Activated naive CD4-positive, alpha-beta T cell treated with anti-CD3 and anti-CD28 coated beads for 36 hours (primary cell): ENCODE measurements at regions not wholly inside any gene's neighbourhood (a gene's known extent, or its start where the extent isn't known, plus 50 kb on each side); places are given as distances from the start of the nearest gene placed in this dataset.

Source experiments
- CTCF ChIA-PET: fragments of 350-600 bp; sonication (Branson Sonifier 250); formaldehyde crosslinking; loops from one replicate; lab custom pipeline; 2021; ENCODE audit warnings: antibody characterized with exemption; lab: Charles Lee
- DNase-seq: peaks from one replicate; pipeline ENCODE4 v3.0.0-alpha.2; 2020
- H3K27ac Mint-ChIP-seq: one replicate; pipeline ENCODE4 v1.8.0; 2021; ENCODE audit warnings: mild to moderate bottlenecking, mixed read lengths
- H3K27me3 Mint-ChIP-seq: one replicate; pipeline ENCODE4 v1.8.0; 2021; ENCODE audit warnings: low read depth, mixed read lengths
- H3K36me3 Mint-ChIP-seq: one replicate; pipeline ENCODE4 v1.8.0; 2021; ENCODE audit warnings: low read depth, mixed read lengths
- H3K4me1 Mint-ChIP-seq: one replicate; pipeline ENCODE4 v1.8.0; 2021; ENCODE audit warnings: low read depth, mixed read lengths
- H3K4me3 Mint-ChIP-seq: one replicate; pipeline ENCODE4 v1.8.0; 2021; ENCODE audit warnings: mild to moderate bottlenecking, moderate library complexity, mixed read lengths
- H3K9me3 Mint-ChIP-seq: one replicate; pipeline ENCODE4 v1.8.0; 2021; ENCODE audit warnings: mixed read lengths
- intact Hi-C: fragments of 100-400 bp; cut with micrococcal nuclease; formaldehyde crosslinking; loops from one replicate; pipeline ENCODE4 v1.15.1; 2023

DNA sequence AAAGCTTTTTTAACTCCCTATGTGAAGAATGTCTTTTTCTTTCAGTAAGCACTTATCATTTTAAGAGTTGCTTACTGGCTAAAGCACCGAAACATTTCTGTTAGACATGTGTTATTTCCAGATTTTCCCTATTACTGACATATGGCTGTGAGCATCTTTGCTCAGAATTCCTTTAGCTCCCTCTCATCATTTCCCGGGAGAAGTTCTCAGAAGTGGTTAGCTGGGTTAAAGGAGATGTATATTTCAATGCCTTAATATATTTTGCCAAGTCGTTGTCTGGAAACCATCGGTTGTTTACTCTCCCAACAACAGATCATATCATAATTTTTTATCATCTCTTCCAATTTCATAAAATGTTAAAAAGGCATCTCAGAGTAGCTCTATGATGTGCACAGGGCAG, 396.5 kb downstream of the OCA2 start:
- peaks cover 4% of the 10 kb centered on the region for H3K9me3 Mint-ChIP-seq
- no peaks in the 10 kb centered on the region for H3K27me3 Mint-ChIP-seq
- no peak for DNase-seq
- intact Hi-C loops, result no loop called here
- CTCF ChIA-PET, result no interaction called here
- no peak overlapping the region for H3K27ac Mint-ChIP-seq
- H3K4me1 Mint-ChIP-seq, result no peaks in the 10 kb centered on the region
- no peaks in the 10 kb centered on the region for H3K36me3 Mint-ChIP-seq
- no peak overlapping the region for H3K4me3 Mint-ChIP-seq

DNA sequence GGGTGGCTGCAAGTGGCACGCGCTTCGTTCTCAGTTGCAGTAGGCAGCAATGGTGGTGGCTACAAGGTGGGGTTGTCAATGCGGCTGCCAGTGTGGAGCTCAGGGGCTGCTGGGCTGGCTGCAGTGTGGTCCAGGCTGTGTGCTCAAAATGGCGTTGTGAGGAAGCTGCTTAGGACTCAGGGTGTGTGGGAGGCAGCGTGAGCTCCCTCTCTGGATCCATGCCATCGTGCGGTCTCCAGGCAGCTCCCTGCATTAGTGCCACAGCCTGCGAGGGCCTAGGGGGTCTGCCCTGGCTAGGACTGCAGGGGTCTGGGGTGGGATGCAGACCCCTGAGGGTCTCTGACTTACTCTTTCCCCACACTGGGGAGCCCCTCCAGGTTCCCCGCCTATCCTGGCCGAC, 397.2 kb downstream of the OCA2 start:
- no peak for DNase-seq
- no peak overlapping the region for H3K27ac Mint-ChIP-seq
- H3K9me3 Mint-ChIP-seq, result peaks cover 4% of the 10 kb centered on the region
- CTCF ChIA-PET, result no interaction called here
- H3K27me3 Mint-ChIP-seq, result no peaks in the 10 kb centered on the region
- no peaks in the 10 kb centered on the region for H3K36me3 Mint-ChIP-seq
- H3K4me1 Mint-ChIP-seq, result no peaks in the 10 kb centered on the region
- H3K4me3 Mint-ChIP-seq, result no peak overlapping the region
- intact Hi-C loops, result no loop called here

DNA sequence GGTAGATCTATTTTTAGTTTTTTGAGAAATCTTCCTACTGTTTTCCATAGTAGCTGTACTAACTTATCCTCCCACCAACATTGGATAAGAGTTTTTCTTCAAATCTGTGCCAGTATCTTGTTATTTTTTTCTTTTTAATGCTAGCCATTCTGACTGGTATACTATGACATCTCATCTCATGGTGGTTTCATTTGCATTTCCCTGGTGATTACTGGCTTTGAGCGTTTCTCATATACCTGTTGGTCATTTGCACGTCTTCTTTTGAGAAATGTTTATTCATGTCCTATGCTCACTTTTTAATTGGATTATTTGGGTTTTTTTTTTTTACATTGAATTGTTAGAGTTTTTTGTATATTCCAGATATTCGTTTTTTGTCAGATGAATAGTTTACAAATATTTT, 398.1 kb downstream of the OCA2 start:
- CTCF ChIA-PET, result no interaction called here
- no peak for DNase-seq
- Mint-ChIP-seq H3K4me1 (no peaks in the 10 kb centered on the region), H3K36me3 (no peaks in the 10 kb centered on the region), H3K4me3 (no peak overlapping the region), H3K9me3 (peaks cover 2% of the 10 kb centered on the region), H3K27ac (no peak overlapping the region), H3K27me3 (no peaks in the 10 kb centered on the region)
- intact Hi-C loops, result no loop called here

DNA sequence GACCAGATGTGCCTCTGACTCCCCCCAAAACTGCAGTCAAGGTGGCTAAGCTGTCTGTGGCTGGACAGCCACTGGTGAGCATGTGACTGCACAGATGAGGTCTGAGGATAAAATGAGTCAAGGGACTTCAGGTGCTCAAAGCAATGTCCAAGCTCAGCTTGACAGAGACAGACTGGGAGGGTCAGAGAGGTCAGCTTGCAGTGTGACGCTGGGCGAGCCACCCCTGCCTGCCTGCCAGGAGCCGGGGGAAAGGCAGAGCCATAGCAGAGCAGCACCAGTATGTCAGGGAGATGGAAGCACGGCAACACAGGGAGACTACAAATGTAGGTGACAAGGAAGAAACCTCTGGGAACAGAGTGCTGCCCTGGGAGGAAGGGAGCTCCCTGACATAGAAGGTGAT, 399.4 kb downstream of the OCA2 start:
- no peaks in the 10 kb centered on the region for H3K27me3 Mint-ChIP-seq
- intact Hi-C loops, result no loop called here
- CTCF ChIA-PET, result no interaction called here

DNA sequence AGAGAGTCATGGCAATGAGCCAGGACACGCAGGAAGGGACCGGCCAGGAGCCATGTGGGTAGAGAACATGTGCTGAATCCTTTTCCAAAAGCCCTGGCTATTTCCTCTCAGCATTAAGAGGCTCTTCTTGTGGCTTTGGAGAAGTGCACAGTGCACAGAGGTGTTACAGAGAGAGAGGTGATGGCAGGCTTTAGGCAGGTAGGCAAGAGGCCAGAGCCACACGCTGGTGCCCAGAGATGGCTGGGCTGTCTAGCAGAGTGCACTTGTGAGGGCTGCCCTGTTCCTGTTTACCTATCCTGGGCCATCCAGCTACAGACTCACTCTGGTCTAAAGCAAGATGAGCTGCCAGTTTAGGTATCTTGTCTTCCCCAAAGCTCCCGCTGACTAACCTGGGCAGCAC, 402.6 kb downstream of the OCA2 start:
- H3K9me3 Mint-ChIP-seq, result peaks cover 2% of the 10 kb centered on the region
- intact Hi-C loops, result no loop called here
- H3K36me3 Mint-ChIP-seq, result no peaks in the 10 kb centered on the region
- no peak overlapping the region for H3K27ac Mint-ChIP-seq
- peaks cover 2% of the 10 kb centered on the region for H3K27me3 Mint-ChIP-seq
- DNase-seq, result no peak
- CTCF ChIA-PET, result no interaction called here
- H3K4me1 Mint-ChIP-seq, result no peaks in the 10 kb centered on the region
- H3K4me3 Mint-ChIP-seq, result no peak overlapping the region

More for the DNA sequence above, 399.4 kb downstream of the OCA2 start:
- H3K36me3 Mint-ChIP-seq, result no peaks in the 10 kb centered on the region
- H3K27ac Mint-ChIP-seq, result no peak overlapping the region
- H3K9me3 Mint-ChIP-seq, result peaks cover 2% of the 10 kb centered on the region
- H3K4me1 Mint-ChIP-seq, result no peaks in the 10 kb centered on the region
- no peak for DNase-seq
- H3K4me3 Mint-ChIP-seq, result no peak overlapping the region

GRCh38 chr15:27695726-27696125, 403.4 kb downstream of the OCA2 start:
- Mint-ChIP-seq H3K9me3 (peaks cover 2% of the 10 kb centered on the region), H3K36me3 (no peaks in the 10 kb centered on the region), H3K27me3 (peaks cover 2% of the 10 kb centered on the region), H3K4me1 (no peaks in the 10 kb centered on the region), H3K27ac (no peak overlapping the region), H3K4me3 (no peak overlapping the region)
- intact Hi-C loops, result no loop called here
- DNase-seq, result no peak
- CTCF ChIA-PET, result no interaction called here

DNA sequence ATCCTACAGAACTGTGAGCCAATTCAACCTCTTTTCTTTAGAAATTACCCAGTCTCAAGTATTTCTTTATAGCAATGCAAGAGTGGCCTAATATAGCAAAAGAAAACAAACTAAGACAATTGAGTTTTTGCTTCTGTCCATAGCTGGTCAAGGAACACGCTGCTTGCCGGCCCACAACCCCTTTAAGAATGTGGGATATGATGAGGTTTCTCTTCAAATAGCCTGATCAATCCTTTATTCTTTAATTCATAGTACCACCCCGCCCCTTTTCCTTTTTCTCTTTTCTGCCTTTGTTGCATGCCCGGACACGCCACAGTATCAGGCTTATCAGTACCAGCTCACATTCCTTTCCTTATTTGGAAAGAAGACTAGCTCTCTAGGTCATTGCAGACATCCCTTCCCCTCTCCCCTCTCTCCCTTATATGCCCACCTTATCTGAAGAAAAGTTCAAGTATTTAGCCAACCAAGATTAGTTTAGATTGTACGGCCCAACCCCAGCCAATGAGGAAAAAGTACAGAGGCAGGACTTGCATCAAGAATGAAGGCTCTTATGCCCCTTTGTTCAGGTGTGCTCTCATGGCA, 404.5 kb downstream of the OCA2 start:
- Mint-ChIP-seq H3K27me3 (peaks cover 2% of the 10 kb centered on the region), H3K4me1 (no peaks in the 10 kb centered on the region), H3K4me3 (no peak overlapping the region), H3K27ac (no peak overlapping the region), H3K9me3 (no peaks in the 10 kb centered on the region), H3K36me3 (no peaks in the 10 kb centered on the region)
- CTCF ChIA-PET, result no interaction called here
- DNase-seq, result no peak
- intact Hi-C loops, result no loop called here

- peaks cover 2% of the 10 kb centered on the region for H3K27me3 Mint-ChIP-seq
- intact Hi-C loops, result no loop called here
- no peaks in the 10 kb centered on the region for H3K4me1 Mint-ChIP-seq
- H3K9me3 Mint-ChIP-seq, result no peaks in the 10 kb centered on the region
- H3K36me3 Mint-ChIP-seq, result no peaks in the 10 kb centered on the region
- no peak for DNase-seq
- H3K27ac Mint-ChIP-seq, result no peak overlapping the region
- CTCF ChIA-PET, result no interaction called here
- H3K4me3 Mint-ChIP-seq, result no peak overlapping the region
Observed at GRCh38 chr15:27693280-27693679, 405.8 kb downstream of the OCA2 start.

GRCh38 chr15:27692438-27692837, 406.7 kb downstream of the OCA2 start:
- no peaks in the 10 kb centered on the region for H3K36me3 Mint-ChIP-seq
- no peak for DNase-seq
- CTCF ChIA-PET, result no interaction called here
- peaks cover 2% of the 10 kb centered on the region for H3K27me3 Mint-ChIP-seq
- no peak overlapping the region for H3K4me3 Mint-ChIP-seq
- intact Hi-C loops, result no loop called here
- no peaks in the 10 kb centered on the region for H3K4me1 Mint-ChIP-seq
- no peaks in the 10 kb centered on the region for H3K9me3 Mint-ChIP-seq
- no peak overlapping the region for H3K27ac Mint-ChIP-seq

- Mint-ChIP-seq H3K36me3 (no peaks in the 10 kb centered on the region), H3K27me3 (peaks cover 2% of the 10 kb centered on the region), H3K4me1 (no peaks in the 10 kb centered on the region), H3K4me3 (no peak overlapping the region), H3K9me3 (no peaks in the 10 kb centered on the region), H3K27ac (no peak overlapping the region)
- intact Hi-C loops, result no loop called here
- CTCF ChIA-PET, result no interaction called here
- no peak for DNase-seq
Observed at GRCh38 chr15:27690290-27690689, 408.8 kb downstream of the OCA2 start.

GRCh38 chr15:27686971-27687370, 412.1 kb downstream of the OCA2 start:
- no peaks in the 10 kb centered on the region for H3K27me3 Mint-ChIP-seq
- H3K4me1 Mint-ChIP-seq, result no peaks in the 10 kb centered on the region
- no peaks in the 10 kb centered on the region for H3K36me3 Mint-ChIP-seq
- intact Hi-C loops, result no loop called here
- no peak overlapping the region for H3K27ac Mint-ChIP-seq
- DNase-seq, result no peak
- H3K9me3 Mint-ChIP-seq, result no peaks in the 10 kb centered on the region
- no peak overlapping the region for H3K4me3 Mint-ChIP-seq
- CTCF ChIA-PET, result no interaction called here

- H3K4me3 Mint-ChIP-seq, result no peak overlapping the region
- H3K27ac Mint-ChIP-seq, result no peak overlapping the region
- H3K27me3 Mint-ChIP-seq, result no peaks in the 10 kb centered on the region
- H3K36me3 Mint-ChIP-seq, result no peaks in the 10 kb centered on the region
- no peaks in the 10 kb centered on the region for H3K9me3 Mint-ChIP-seq
- CTCF ChIA-PET, result no interaction called here
- DNase-seq, result no peak
- H3K4me1 Mint-ChIP-seq, result no peaks in the 10 kb centered on the region
- intact Hi-C loops, result no loop called here
Observed at GRCh38 chr15:27686369-27686768, 412.7 kb downstream of the OCA2 start.

GRCh38 chr15:27685644-27686043, 413.5 kb downstream of the OCA2 start:
- intact Hi-C loops, result no loop called here
- Mint-ChIP-seq H3K27ac (no peak overlapping the region), H3K27me3 (no peaks in the 10 kb centered on the region), H3K4me1 (no peaks in the 10 kb centered on the region), H3K9me3 (no peaks in the 10 kb centered on the region), H3K36me3 (no peaks in the 10 kb centered on the region), H3K4me3 (no peak overlapping the region)
- CTCF ChIA-PET, result no interaction called here
- no peak for DNase-seq

- H3K4me3 Mint-ChIP-seq, result no peak overlapping the region
- CTCF ChIA-PET, result no interaction called here
- intact Hi-C loops, result no loop called here
- H3K27me3 Mint-ChIP-seq, result peaks cover 4% of the 10 kb centered on the region
- no peaks in the 10 kb centered on the region for H3K4me1 Mint-ChIP-seq
- no peak for DNase-seq
- H3K36me3 Mint-ChIP-seq, result no peaks in the 10 kb centered on the region
- H3K27ac Mint-ChIP-seq, result no peak overlapping the region
- no peaks in the 10 kb centered on the region for H3K9me3 Mint-ChIP-seq
Observed at GRCh38 chr15:27683121-27683520, 416.0 kb downstream of the OCA2 start.
